ENCODE measurements at regions not wholly inside any gene's neighbourhood (a gene's known extent, or its start where the extent isn't known, plus 50 kb on each side); places are given as distances from the start of the nearest gene placed in this dataset.

DNA sequence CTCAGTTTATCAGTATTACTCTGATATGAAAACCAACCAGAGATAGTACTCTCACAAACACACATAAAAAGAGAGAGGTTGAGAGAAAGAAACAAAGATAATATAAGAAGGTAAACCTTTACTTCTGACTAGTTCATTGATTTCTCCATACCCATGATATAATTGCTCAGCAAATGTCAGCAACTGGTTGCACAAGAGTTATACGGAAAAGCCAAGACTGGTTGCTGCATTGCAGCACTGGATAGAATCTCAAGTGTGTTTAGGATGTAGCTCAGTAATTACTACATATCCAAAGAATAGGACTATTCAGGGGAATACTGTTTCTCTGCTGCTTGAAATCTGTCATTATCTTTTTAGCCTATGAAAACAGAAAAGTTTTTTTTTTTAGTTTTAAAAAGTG lies 1332.8 kb downstream of the OLFM4 start:
- no peaks in the 10 kb centered on the region for H3K27me3 ChIP-seq
- H3K9me3 ChIP-seq, result no peaks in the 10 kb centered on the region
- no peak for DNase-seq
- H3K36me3 ChIP-seq, result no peaks in the 10 kb centered on the region
- no peak overlapping the region for H3K4me3 ChIP-seq (ENCODE audit: low read depth, low read length)
- H3K4me1 ChIP-seq, result no peaks in the 10 kb centered on the region
- TF ChIP-seq, protein P1, sequence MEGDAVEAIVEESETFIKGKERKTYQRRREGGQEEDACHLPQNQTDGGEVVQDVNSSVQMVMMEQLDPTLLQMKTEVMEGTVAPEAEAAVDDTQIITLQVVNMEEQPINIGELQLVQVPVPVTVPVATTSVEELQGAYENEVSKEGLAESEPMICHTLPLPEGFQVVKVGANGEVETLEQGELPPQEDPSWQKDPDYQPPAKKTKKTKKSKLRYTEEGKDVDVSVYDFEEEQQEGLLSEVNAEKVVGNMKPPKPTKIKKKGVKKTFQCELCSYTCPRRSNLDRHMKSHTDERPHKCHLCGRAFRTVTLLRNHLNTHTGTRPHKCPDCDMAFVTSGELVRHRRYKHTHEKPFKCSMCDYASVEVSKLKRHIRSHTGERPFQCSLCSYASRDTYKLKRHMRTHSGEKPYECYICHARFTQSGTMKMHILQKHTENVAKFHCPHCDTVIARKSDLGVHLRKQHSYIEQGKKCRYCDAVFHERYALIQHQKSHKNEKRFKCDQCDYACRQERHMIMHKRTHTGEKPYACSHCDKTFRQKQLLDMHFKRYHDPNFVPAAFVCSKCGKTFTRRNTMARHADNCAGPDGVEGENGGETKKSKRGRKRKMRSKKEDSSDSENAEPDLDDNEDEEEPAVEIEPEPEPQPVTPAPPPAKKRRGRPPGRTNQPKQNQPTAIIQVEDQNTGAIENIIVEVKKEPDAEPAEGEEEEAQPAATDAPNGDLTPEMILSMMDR (IDR thresholded peaks at IDR 0.05; ENCODE audit: low read depth, low read length), result no peak

DNA sequence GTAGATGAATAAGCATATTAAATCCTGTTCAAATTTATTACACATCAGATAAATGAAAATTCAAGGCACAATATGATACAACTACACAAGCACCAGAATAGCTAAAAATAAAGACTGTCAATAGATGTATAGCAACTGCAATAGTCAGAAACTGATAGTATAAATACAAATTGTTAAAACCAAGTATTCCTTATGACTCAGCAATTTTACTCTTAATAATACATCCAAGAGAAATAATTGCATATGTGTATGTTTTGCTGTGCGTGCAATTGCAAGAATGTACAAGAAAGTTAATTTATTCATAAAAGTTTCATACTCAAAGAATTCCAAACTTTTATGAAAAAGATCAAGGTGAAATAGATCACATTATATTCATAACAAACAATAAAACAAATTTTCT lies 1338.1 kb downstream of the OLFM4 start:
- H3K9me3 ChIP-seq, result no peaks in the 10 kb centered on the region
- no peaks in the 10 kb centered on the region for H3K4me1 ChIP-seq
- TF ChIP-seq, protein P1 (IDR thresholded peaks at IDR 0.05; ENCODE audit: low read depth, low read length), result no peak
- H3K36me3 ChIP-seq, result no peaks in the 10 kb centered on the region
- no peak for DNase-seq
- H3K4me3 ChIP-seq (ENCODE audit: low read depth, low read length), result no peak overlapping the region
- H3K27me3 ChIP-seq, result no peaks in the 10 kb centered on the region

DNA sequence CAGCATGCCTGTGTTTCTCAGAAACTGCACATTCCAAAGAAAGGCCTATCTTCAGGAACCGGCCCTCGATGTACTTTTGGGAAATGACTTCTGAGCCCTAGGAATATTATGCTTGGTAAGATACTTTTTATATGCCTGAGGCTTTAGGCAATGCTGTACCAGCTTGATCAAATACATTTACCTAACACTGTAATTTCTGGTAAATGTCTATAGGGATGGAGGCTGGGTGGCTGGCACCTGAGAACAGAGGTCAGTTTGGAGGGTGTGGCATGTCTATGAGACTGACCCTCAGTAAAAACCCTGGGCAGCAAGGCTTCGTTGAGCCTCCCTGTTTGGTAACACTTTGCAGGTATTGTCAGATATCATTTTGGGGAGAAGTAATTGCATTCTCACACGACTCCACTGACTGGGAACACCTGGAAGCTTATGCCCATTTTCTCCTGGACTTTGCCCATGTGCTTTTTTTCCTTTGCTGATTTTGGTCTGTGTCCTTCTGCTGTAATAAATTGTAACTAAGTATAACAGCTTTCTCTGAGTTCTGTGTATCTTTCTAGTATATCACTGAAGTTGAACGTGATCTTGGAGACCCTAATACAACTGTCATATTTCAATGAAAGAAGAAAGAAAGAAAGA lies 1339.1 kb downstream of the OLFM4 start:
- Histone ChIP-seq H3K27me3 (no peaks in the 10 kb centered on the region), H3K4me1 (no peaks in the 10 kb centered on the region), H3K4me3 (ENCODE audit: low read depth, low read length) (no peak overlapping the region), H3K9me3 (no peaks in the 10 kb centered on the region), H3K36me3 (no peaks in the 10 kb centered on the region)
- DNase-seq, result no peak
- TF ChIP-seq, protein P1 (IDR thresholded peaks at IDR 0.05; ENCODE audit: low read depth, low read length), result no peak

DNA sequence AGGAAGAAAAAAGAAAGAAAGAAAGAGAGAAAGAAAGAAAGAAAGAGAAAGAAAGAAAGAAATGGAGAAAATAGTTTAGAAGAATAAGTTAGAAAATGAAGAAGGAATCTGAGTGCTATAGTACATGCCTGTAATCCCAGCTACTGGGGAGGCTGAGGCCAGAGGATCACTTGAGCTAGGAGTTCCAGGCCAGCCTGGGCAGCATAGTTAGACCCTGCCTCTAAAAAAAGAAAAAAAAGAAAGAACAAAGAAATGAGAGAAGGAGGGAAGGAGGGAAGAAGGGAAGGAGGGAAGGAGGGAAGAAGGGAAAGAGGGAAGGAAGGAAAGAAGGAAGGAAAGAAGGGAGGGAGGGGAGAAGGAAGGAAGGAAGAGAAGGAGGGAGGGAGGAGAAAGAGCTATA lies 1339.8 kb downstream of the OLFM4 start:
- Histone ChIP-seq H3K36me3 (no peaks in the 10 kb centered on the region), H3K4me3 (ENCODE audit: low read depth, low read length) (no peak overlapping the region), H3K27me3 (no peaks in the 10 kb centered on the region), H3K9me3 (no peaks in the 10 kb centered on the region), H3K4me1 (no peaks in the 10 kb centered on the region)
- TF ChIP-seq, protein P1 (IDR thresholded peaks at IDR 0.05; ENCODE audit: low read depth, low read length), result no peak
- DNase-seq, result no peak

DNA sequence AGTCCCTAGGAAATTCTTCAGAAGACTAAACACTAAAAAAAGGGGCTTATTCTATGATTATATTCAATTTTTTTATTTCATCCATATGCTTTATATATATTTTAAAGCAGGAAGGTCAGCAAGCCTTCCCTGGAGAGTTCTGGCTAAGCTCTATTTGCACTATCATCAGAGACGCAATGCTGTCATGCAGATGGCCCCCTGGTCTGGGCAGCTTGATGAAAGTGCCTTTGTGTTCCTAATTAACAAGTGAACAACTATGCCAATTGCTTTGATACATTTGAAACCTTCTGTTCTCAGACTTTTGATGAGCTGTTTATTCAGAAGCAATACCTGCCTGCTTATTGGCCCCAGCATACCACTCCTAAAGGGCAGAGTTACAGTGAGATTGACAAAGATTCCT lies 1344.6 kb downstream of the OLFM4 start:
- DNase-seq, result no peak
- TF ChIP-seq, protein P1 (IDR thresholded peaks at IDR 0.05; ENCODE audit: low read depth, low read length), result no peak
- no peak overlapping the region for H3K4me3 ChIP-seq (ENCODE audit: low read depth, low read length)
- no peaks in the 10 kb centered on the region for H3K36me3 ChIP-seq
- no peaks in the 10 kb centered on the region for H3K4me1 ChIP-seq
- H3K9me3 ChIP-seq, result no peaks in the 10 kb centered on the region
- H3K27me3 ChIP-seq, result no peaks in the 10 kb centered on the region

DNA sequence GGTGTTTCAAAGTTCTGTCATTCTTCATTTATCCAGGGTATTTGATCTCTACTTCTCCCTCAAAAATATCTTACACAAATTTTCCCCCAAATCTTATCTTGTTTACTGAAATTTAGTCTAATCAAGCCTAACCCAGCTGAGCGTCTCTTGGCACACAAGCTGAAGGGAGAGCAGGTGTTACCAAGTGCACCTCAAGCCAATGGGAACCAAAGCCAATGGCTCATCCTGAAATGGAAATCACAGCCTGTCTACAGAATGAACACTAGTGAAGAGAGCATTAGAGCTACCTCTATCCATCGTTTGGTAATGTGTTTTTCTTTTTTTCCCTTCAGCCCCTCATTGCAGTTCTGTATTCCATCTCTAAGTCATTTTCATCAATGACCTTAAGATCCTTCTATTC lies 1350.8 kb downstream of the OLFM4 start:
- TF ChIP-seq, protein P1 (IDR thresholded peaks at IDR 0.05; ENCODE audit: low read depth, low read length), result no peak
- Histone ChIP-seq H3K27me3 (no peaks in the 10 kb centered on the region), H3K4me1 (no peaks in the 10 kb centered on the region), H3K4me3 (ENCODE audit: low read depth, low read length) (no peak overlapping the region), H3K9me3 (no peaks in the 10 kb centered on the region), H3K36me3 (no peaks in the 10 kb centered on the region)
- no peak for DNase-seq
